ENCODE measurements at regions not wholly inside any gene's neighbourhood (a gene's known extent, or its start where the extent isn't known, plus 50 kb on each side); places are given as distances from the start of the nearest gene placed in this dataset.

- no peak for TF ChIP-seq CTCF (IDR thresholded peaks at IDR 0.05)
These were observed 602.9 kb upstream of the ST8SIA4 start for GRCh38 chr5:101505891-101506570.

- no peak for TF ChIP-seq CTCF (IDR thresholded peaks at IDR 0.05)
These were observed 579.8 kb upstream of the ST8SIA4 start for GRCh38 chr5:101482931-101483330.

- no peak for TF ChIP-seq CTCF (IDR thresholded peaks at IDR 0.05)
These were observed 570.4 kb upstream of the ST8SIA4 start for GRCh38 chr5:101473483-101473882.

- TF ChIP-seq CTCF (IDR thresholded peaks at IDR 0.05), result no peak
These were observed 558.4 kb upstream of the ST8SIA4 start for GRCh38 chr5:101461455-101461854.

GRCh38 chr5:101458587-101458986 is 555.5 kb upstream of the ST8SIA4 start:
- TF ChIP-seq CTCF (IDR thresholded peaks at IDR 0.05), result no peak

- TF ChIP-seq CTCF (IDR thresholded peaks at IDR 0.05), result no peak
These were observed 552.8 kb upstream of the ST8SIA4 start for GRCh38 chr5:101455851-101456250.

- no peak for TF ChIP-seq CTCF (IDR thresholded peaks at IDR 0.05)
These were observed 552.0 kb upstream of the ST8SIA4 start for GRCh38 chr5:101455048-101455447.

GRCh38 chr5:101440173-101440572 is 537.1 kb upstream of the ST8SIA4 start:
- TF ChIP-seq CTCF (IDR thresholded peaks at IDR 0.05), result no peak
